Glomerular endothelial cell (primary cell): ENCODE measurements at regions not wholly inside any gene's neighbourhood (a gene's known extent, or its start where the extent isn't known, plus 50 kb on each side); places are given as distances from the start of the nearest gene placed in this dataset.

Source experiments
- DNase-seq: peaks from one replicate; pipeline ENCODE4 v3.0.0-alpha.2; 2011; ENCODE audit warnings: low read depth, low spot score; ENCODE audit errors: extremely low read depth

DNA sequence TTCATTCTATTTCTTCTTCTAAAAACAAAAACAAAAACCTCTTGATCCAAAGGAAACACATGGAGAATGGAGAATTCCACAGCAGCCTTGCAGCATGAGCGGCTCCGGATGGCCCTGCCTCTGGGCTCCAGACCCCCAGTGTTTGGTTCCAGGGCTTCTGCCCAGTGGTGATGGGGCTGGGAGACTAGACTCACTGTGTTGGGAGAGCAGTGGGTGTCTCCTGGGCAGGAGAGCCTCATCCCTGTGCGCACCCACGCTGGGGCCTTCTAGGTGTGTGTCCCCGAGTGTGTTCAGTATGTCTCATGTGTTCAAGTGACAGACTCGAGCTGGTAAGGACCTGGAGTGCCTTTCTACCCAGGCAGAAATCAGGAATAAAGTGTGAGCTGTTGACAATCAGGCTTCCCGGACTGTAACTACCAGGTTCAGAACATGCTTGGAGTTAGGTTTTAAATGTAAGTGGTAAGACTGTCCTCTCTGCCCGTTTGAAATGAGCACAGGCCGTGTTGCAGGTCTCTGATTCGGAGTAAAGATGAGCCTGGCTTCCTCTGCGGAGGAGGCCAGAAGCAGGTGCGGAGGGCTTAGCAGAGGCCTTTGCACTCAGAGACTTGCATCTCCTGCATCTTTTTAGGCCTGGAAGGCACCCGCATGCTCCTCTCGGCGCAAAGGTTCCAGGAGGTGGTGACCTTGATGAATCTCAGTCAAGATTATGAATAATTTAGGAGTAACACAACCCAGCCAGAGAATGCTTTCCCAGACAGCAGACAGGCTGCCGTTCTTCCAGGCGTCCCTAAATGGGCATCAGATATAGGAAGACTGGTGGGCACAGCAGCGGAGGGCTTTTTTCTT is 253.6 kb downstream of the CDH26 start:
- no peak for DNase-seq

DNA sequence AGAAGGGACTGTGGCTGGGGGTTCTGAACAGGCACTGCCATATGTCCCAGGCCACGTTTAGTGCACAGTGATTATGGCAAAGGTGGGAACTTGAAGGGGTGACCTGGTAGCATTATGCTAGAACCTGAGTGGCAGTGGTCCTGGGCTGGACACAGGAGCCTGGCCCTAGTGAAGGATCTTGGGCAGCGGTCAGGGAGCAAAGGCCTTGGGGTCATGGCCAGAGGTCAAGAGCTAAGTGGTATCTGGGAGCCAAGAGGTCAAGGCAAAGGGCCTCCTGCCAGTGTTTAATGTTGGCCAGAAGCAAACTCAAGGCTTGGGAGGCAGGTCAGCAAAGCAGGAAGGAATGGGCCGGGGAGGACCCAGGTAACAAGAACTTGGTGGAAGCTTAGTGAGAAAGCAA is 254.5 kb downstream of the CDH26 start:
- no peak for DNase-seq

DNA sequence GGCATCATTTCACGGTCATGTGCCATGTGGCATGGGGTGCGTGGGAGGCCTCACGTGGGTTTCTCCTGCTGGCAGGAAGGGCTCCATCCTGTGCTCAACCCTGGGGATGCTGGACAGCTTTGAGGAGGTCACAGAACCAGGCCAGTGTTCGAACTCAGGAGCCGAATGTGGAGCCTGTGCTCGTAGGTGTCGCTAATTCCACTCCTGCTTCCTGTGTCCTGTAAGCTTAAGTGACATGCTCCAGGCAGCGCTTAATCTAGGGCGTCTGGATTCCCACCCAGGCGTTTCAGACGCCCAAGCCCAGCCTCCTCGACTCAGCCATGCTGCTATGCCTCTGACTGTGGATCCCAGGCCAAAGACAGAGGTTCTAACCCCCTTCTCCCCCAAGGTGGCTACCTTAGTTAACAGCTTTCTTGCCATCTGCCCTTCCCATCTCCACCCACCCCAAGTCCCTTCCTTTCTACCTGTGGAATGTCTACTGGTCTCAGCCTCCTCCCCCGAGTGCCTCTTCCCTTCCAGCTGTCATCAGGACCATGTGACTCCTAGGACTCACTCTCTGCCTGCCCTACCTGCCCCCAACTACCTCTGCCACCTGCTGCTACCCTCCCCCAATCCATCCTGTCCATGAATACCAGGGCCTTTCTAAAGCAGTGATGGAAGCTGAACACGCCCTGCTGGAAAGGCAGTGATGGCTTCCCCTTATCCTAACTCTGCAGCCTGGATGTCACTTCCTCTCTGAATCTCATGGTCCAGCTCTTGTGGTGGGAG is 255.1 kb downstream of the CDH26 start:
- DNase-seq: no peak

DNA sequence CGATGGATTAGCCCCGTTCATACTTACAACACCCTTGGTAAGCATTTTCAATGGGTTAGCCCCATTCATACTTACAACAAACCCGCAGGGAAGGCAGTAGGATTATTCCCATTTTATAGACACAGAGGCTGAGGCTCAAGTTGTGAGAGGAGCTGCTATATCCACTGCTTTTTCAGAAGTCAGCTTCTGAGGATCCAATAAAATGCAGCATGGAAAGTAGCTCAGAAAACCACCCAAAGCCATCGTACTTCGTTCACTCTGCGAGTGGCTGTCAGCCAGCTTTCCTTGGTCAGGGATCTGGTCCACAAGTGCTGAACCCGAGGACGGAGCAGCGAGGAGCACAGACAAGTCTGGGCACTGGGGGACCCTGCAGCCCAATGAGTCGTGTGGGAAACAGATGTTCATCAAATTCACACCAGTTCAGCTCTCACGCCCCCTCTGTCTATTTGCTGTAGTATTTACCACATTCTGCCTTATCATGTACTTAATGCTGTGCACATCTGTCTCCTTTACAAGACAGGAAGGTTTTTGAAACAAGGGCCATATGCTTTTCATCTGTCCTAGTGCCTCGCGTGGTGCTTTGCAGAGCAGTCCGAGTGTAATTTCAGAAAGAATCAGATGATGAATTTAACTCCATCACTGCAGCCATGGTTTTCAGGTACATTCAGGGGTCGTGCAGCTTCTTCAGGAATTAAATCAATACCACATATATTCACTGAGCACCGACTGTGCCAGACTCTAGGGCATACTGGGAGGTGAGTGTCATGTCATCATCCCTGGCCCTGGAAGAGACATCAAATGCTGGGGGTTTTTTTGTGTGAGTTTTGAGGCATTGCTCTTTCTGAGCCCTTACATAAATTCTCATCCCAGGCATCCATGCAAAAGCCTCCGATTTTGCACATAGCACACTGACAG is 256.9 kb downstream of the CDH26 start:
- DNase-seq: no peak

DNA sequence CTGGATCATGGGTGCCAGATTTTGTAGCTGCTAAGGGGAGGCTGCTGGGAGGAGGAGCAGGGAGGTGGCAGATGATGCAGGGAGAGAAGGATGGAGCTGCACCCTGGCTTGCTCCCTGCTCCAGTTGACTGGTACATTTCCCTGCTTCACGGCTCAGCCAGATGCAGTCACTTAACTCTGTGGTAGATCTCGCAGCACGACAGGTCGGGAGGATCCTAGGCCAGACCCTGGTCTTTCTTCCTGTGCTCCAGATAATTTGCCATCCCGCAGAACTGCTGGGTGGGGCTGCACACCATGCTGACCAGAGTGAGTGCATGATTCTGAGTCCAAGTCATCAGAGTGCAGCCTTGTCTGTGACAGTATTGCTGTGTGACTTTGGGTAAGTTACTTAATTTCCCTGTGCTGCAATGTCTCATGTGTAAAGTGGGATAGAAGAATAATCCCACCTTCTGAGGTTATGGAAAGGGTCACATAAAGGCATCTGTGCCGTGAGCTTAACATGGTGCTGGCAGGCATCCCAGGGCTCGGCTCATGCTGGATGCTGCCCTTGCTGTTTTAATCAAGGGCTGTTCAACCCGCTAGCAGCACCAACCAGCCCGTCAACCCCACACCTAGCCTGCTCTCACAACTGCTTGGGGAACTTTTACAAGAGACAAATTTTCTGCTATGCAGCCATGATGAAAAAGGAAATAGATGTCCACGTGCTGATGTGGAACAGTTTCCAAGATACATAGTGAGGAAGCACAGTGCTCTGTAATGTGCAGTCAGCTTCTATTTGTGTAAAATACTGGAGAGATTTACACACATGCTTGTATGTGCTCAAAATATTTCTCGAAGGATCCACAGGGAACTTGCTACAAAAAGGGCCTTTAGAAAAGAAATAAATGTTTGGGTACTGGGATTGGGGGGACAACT is 257.9 kb downstream of the CDH26 start:
- no peak for DNase-seq

DNA sequence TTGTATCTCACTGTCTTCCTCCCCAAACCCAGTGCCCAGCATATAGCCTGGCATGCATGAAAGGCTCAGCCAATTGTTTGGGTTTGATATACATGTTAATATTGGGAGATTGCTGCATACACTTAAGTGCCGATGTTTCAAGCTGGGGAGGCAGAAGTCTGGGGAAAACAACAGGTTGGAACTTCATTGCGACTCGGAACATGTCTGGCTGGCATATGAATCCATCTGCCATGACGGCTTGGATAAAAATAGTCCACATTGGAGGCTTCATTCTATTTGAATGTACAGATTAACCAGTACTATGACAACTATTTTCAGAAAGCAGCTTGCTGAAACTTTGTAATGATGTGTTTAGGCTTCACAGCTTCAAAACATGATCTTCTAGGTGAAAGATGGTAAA is 261.0 kb downstream of the CDH26 start:
- DNase-seq: no peak

DNA sequence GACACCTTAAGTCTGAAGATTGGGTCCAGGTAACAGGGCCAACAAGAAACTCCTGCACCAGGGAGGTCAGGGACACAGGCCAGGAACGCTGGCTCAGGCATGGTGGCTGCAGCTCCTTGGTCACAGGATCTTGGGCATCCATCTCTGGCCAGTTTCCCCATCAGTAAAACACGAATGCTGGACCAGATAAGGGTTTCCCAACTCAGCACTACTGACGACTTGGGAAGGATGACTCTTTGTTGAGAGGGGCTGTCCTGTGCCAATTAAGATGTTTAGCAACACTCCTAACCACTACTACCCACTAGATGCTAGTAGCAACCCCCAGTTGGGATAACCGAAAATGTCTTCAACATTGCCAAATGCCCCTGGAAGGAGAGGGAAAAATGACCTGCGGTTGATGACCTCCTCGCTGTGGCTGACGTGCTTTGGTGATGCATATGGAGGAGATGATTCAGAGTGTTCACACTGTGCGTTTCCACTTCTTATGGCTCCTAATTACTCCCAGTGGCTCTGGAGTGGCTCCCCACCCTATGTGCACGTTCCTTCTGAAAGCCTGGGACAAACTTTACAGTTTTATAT is 261.9 kb downstream of the CDH26 start:
- DNase-seq: no peak

DNA sequence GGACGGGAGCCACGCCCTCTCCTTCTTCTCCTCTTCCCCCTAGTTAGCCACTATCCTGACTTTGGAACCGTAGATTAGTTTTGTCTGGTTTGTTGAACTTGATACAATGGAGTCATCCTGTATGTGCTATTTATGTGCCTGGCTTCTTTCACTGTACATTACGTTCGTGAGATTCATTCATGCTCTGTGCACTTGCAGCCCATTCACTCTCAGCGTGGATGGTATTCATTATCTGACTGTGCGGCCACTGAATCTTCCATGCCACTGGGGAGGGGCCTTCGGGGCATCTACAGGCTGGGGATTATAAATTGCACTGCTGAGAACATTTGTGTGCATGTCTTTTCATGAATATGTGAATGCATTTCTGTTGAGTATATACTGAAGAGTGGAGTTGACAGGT is 262.5 kb downstream of the CDH26 start:
- DNase-seq: no peak

DNA sequence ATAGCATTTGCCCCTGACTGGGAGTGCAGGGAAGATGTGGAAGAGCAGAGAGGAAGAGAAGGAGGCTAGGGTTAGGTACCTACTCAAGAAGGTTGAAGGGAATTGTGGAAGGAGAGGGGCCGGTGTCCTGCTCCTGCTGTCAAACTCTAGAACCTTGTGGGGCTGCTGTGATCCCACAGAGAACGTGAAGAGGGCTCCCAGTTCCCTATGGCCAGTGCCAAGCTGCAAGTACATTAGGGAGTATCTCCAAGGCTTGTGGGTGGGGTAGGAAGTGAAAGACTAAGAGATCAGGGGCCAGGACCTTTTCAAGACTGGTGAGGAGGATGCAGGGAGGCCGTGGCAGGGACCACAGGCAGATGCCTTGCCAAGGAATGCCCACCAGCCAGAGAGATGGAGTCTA is 263.4 kb downstream of the CDH26 start:
- no peak for DNase-seq

DNA sequence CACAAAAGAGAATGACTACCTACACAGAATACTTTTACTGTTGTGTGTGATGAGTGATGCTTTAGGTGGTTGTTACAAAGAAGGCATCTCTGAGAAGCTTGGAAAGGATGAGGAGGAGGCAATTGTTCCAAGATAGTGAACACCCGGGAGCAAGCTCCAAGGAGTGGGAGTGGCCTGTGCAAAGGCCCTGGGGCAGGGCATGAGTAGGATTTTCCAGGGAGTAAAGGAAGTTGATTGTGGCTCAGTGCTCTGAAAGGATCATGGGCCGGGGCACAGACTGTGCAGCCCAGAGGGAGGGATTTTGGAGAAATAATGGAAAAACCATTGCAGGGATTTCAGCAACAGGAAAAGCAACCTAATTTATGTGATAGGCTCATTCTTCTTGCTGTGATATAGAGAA is 264.3 kb downstream of the CDH26 start:
- DNase-seq: no peak

DNA sequence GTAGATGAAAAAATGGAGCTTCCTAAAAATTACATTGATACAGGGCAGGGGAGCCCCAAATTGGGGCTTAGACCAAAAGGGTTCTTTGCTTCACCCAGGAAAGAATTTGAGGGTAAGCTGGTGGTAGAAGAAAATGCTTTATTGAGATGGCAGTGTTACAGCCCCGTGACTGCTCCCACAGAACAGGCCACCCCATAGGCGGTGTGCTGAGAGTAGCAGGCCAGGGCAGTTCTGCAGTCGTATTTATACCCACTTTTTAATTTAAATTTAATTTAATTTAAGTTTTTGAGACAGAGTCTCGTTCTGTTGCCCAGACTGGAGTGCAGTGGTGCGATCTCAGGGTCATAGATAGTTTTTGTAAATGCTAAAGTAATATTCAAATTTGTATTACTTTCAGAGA is 265.0 kb downstream of the CDH26 start:
- DNase-seq: no peak

DNA sequence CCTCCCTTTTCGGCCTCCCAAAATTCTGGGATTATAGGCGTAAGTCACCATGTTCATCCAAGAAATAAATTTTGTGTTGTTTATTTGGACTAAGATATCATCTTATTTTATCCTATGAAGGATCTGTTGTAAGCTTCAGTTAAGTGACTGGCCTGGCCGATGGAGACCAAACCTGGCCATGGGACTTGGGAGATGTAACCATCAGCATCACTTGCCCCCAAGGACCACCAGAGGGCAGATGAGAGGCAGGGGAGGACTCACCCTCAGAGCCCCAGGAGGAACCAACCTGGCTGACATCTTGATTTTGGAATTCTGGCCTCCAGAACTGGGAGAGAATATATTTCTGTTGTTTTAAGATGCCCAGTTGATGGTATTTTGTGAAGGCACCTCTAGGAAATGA is 266.7 kb downstream of the CDH26 start:
- no peak for DNase-seq

DNA sequence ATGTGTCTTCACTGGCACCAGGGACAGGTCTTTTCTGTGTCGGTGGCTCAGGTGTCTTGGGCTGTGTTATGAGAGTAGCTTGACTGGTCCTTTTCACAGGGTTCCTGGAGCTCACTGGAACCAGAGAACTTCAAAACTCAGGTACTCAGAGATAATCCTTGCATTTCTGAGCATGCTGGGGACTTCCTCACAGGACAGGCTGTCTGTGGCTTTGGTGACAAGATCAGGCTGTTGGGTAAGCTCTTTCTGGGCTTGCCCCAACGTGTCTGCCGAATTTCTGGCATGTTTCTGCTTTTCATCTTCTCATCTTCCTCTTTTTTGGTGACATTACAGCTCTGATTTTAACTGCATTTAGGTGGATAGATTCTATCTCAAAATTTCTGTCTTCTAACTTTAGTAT is 270.0 kb downstream of the CDH26 start:
- no peak for DNase-seq

DNA sequence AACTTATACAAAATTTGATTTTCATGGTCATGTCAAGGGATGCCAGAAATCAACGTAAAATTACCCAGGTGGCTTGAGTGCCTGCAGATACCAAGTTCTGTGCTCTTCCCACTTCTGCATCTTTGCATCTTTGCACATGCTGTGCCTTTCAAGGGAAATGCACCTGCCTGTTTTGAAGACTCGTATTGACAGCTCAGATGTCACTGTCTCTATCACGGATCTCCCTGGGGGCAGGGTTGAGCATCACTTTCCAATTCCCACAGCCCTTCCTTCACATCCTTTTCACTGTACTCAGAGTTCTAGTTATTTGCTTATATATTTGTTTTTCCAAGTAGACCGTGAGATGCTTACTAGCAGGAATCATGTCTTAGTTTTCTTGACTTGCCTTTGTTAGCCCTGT is 274.2 kb downstream of the CDH26 start:
- no peak for DNase-seq

DNA sequence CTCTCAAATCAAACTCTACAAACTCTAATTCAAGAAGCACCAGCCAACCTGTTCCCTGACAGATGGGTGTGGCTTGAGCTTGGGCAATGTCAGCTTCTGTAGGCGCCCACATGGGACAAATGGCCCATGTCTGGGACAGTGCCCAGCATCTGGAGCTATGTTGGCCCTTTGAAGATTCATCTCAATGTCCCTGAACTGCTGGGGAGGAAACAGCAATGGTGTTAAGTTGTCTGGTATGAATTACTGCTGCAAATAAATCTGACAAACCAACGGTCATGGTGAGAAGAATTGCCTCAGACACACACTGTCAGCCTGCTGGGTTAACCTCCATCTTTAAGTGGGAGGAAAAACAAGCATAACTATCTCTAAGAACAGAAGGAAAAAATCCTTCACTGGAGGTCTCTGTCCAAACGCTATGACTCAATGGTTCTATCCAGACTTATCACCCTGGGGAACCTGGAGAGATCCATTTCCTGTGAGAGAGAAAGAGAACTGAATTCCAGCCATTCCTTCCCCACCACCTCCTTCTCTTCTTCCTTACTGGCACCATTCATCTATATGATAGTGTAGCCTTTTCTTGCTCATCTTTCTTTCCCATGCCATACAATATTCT is 274.9 kb downstream of the CDH26 start:
- DNase-seq: no peak

DNA sequence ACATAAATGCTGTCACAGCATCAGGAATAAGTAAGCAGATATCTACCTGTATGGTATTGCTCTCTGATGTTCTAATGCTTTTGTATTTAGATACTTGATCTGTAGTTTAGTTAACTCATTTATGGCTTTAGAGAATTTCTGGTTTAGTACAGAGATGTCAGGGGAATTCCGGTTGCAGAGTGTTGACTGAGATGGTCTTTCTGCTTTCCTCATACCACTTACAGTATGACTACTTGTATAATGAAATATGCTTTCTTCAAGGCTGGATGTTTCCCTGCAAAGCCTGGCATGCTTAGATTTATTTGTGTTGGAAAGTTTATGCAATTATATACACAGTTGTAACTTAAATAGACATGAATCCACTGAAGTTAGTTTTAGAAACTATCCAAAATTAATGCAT is 278.4 kb downstream of the CDH26 start:
- DNase-seq: no peak

DNA sequence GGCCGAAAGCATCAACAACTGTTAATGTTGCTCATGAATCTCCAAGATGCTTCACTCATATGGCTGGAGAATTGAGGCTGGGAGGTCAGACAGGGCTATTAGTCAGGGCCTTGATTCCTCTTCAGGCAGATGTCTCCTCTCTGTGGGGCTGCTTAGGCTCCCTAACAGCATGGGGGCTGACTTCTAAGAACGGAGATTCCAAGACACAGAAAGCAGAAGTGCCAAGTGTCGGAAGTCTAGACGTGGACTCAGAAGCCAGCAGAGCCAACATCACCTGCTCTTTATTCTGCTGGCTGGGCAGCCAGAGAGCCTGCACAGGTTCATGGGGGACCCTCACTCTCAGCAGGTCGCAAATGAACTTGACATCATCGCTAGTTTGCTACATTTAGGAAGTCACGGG is 279.8 kb downstream of the CDH26 start:
- no peak for DNase-seq

DNA sequence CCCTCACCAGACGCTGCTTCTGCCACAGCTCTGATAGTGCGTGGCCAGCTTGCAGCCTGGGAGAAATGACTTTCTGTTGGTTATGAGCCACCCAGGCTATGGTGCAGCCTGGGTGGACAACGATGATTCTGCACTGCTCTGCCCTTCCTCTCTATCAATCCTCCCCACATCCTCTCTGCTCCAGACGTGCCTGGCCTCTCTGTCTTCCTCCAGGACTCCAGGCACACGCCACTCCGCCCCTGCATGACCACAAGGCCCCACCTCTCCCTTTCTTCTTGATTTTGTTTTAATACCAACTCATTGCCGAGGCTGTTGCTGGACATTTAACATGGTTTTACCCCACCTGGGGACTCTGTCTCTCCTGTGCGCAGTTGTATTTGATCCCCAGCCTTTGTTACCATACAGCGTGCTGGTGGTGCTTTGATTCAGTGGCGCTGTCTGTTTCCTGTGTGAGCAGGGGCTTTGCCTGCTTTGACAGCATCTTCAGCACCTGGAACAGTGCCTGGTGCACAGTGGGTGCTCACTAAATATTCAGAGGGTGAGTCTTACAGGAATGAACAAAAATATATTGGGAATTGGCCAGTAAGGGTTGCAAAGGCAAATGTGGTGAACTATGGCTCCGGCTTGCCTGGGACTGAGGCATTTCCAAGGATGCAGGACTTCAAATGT is 280.9 kb downstream of the CDH26 start:
- no peak for DNase-seq

DNA sequence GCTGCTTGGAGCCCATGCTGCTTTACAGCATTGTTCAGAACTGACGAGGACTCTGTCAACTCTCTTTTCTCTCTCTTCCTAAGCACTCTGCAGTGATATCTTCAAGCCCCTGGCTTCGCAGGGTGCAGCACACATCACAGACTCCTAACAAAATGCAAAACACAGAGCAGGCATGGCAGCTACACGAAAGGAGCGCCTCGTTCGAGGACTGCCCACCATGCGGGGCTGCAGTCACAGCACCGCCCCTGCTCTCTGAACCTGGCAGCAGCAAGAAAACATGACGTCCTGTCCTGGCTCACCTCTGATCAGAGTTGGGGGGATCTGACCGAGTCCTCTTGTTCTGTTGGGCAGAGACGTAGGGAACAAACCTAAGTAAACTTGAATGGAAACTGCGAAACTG is 281.7 kb downstream of the CDH26 start:
- DNase-seq: no peak
